Activated CD4-positive, alpha-beta memory T cell treated with anti-CD3 and anti-CD28 coated beads for 36 hours (primary cell): ENCODE measurements at regions not wholly inside any gene's neighbourhood (a gene's known extent, or its start where the extent isn't known, plus 50 kb on each side); places are given as distances from the start of the nearest gene placed in this dataset.

Experiments used
- CTCF ChIA-PET: fragments of 350-600 bp; sonication (Branson Sonifier 250); formaldehyde crosslinking; loops from one replicate; lab custom pipeline; 2021; ENCODE audit warnings: antibody characterized with exemption, inconsistent platforms; lab: Charles Lee
- POLR2A ChIA-PET: fragments of 350-600 bp; sonication (Branson Sonifier 250); formaldehyde crosslinking; loops from one replicate; lab custom pipeline; 2021; ENCODE audit warnings: antibody characterized with exemption; lab: Charles Lee
- DNase-seq: peaks from one replicate; pipeline ENCODE4 v3.0.0-alpha.2; 2020
- H3K27ac Mint-ChIP-seq: one replicate; pipeline ENCODE4 v1.8.0; 2021; ENCODE audit warnings: mixed read lengths
- H3K27me3 Mint-ChIP-seq: one replicate; pipeline ENCODE4 v1.8.0; 2021; ENCODE audit warnings: mixed read lengths
- H3K36me3 Mint-ChIP-seq: one replicate; pipeline ENCODE4 v1.8.0; 2021; ENCODE audit warnings: mixed read lengths
- H3K4me1 Mint-ChIP-seq: one replicate; pipeline ENCODE4 v1.8.0; 2021; ENCODE audit warnings: low read depth, mixed read lengths
- H3K4me3 Mint-ChIP-seq: one replicate; pipeline ENCODE4 v1.8.0; 2021; ENCODE audit warnings: mild to moderate bottlenecking, mixed read lengths
- H3K9me3 Mint-ChIP-seq: one replicate; pipeline ENCODE4 v1.8.0; 2021; ENCODE audit warnings: mixed read lengths
- intact Hi-C: fragments of 100-400 bp; cut with micrococcal nuclease; formaldehyde crosslinking; loops from one replicate; pipeline ENCODE4 v1.15.1; 2023

GRCh38 chr7:94295850-94296249, 98.8 kb upstream of the COL1A2 start:
- CTCF ChIA-PET, result no interaction called here

GRCh38 chr7:94296881-94297280, 97.8 kb upstream of the COL1A2 start:
- no peaks in the 10 kb centered on the region for H3K9me3 Mint-ChIP-seq
- DNase-seq, result no peak
- no peak overlapping the region for H3K4me3 Mint-ChIP-seq
- no peaks in the 10 kb centered on the region for H3K36me3 Mint-ChIP-seq
- no peak overlapping the region for H3K27ac Mint-ChIP-seq
- POLR2A ChIA-PET, result no interaction called here
- intact Hi-C loops, result no loop called here
- H3K4me1 Mint-ChIP-seq, result no peaks in the 10 kb centered on the region
- CTCF ChIA-PET, result no interaction called here
- no peaks in the 10 kb centered on the region for H3K27me3 Mint-ChIP-seq

More at GRCh38 chr7:94295850-94296249, 98.8 kb upstream of the COL1A2 start:
- no peaks in the 10 kb centered on the region for H3K4me1 Mint-ChIP-seq
- H3K4me3 Mint-ChIP-seq, result no peak overlapping the region
- no peak overlapping the region for H3K27ac Mint-ChIP-seq
- DNase-seq, result no peak
- POLR2A ChIA-PET, result no interaction called here
- no peaks in the 10 kb centered on the region for H3K36me3 Mint-ChIP-seq
- no peaks in the 10 kb centered on the region for H3K9me3 Mint-ChIP-seq
- intact Hi-C loops, result no loop called here
- H3K27me3 Mint-ChIP-seq, result no peaks in the 10 kb centered on the region

GRCh38 chr7:94297397-94297838, 97.3 kb upstream of the COL1A2 start:
- H3K27ac Mint-ChIP-seq, result no peak overlapping the region
- no peaks in the 10 kb centered on the region for H3K4me1 Mint-ChIP-seq
- H3K4me3 Mint-ChIP-seq, result no peak overlapping the region
- no peaks in the 10 kb centered on the region for H3K36me3 Mint-ChIP-seq
- ChIA-PET POLR2A (no interaction called here), CTCF (no interaction called here)
- H3K9me3 Mint-ChIP-seq, result no peaks in the 10 kb centered on the region
- no peaks in the 10 kb centered on the region for H3K27me3 Mint-ChIP-seq
- intact Hi-C loops, result no loop called here
- no peak for DNase-seq

- no peaks in the 10 kb centered on the region for H3K9me3 Mint-ChIP-seq
- H3K4me1 Mint-ChIP-seq, result no peaks in the 10 kb centered on the region
- intact Hi-C loops, result no loop called here
- no peaks in the 10 kb centered on the region for H3K36me3 Mint-ChIP-seq
- H3K4me3 Mint-ChIP-seq, result no peak overlapping the region
- POLR2A ChIA-PET, result no interaction called here
- CTCF ChIA-PET, result no interaction called here
- DNase-seq, result no peak
- no peak overlapping the region for H3K27ac Mint-ChIP-seq
- no peaks in the 10 kb centered on the region for H3K27me3 Mint-ChIP-seq
Observed at GRCh38 chr7:94298943-94299342, 95.8 kb upstream of the COL1A2 start.

- peaks cover 3% of the 10 kb centered on the region for H3K9me3 Mint-ChIP-seq
- CTCF ChIA-PET, result no interaction called here
- no peak overlapping the region for H3K27ac Mint-ChIP-seq
- H3K27me3 Mint-ChIP-seq, result no peaks in the 10 kb centered on the region
- no peaks in the 10 kb centered on the region for H3K4me1 Mint-ChIP-seq
- DNase-seq, result no peak
- no peak overlapping the region for H3K4me3 Mint-ChIP-seq
- POLR2A ChIA-PET, result no interaction called here
- no peaks in the 10 kb centered on the region for H3K36me3 Mint-ChIP-seq
- intact Hi-C loops, result no loop called here
Observed at GRCh38 chr7:94300176-94300835, 94.4 kb upstream of the COL1A2 start.

GRCh38 chr7:94301024-94301586, 93.6 kb upstream of the COL1A2 start:
- intact Hi-C loops, result no loop called here
- ChIA-PET POLR2A (no interaction called here), CTCF (no interaction called here)

GRCh38 chr7:94303118-94303517, 91.6 kb upstream of the COL1A2 start:
- ChIA-PET CTCF (no interaction called here), POLR2A (no interaction called here)
- intact Hi-C loops, result no loop called here

More at GRCh38 chr7:94301024-94301586, 93.6 kb upstream of the COL1A2 start:
- Mint-ChIP-seq H3K36me3 (no peaks in the 10 kb centered on the region), H3K27ac (no peak overlapping the region), H3K4me1 (no peaks in the 10 kb centered on the region), H3K27me3 (no peaks in the 10 kb centered on the region), H3K9me3 (peaks cover 3% of the 10 kb centered on the region), H3K4me3 (no peak overlapping the region)
- no peak for DNase-seq

GRCh38 chr7:94303695-94304094, 91.0 kb upstream of the COL1A2 start:
- Mint-ChIP-seq H3K36me3 (no peaks in the 10 kb centered on the region), H3K4me1 (no peaks in the 10 kb centered on the region), H3K4me3 (no peak overlapping the region), H3K27me3 (no peaks in the 10 kb centered on the region), H3K27ac (no peak overlapping the region), H3K9me3 (peaks cover 3% of the 10 kb centered on the region)
- ChIA-PET POLR2A (no interaction called here), CTCF (no interaction called here)
- intact Hi-C loops, result no loop called here
- no peak for DNase-seq

More at GRCh38 chr7:94303118-94303517, 91.6 kb upstream of the COL1A2 start:
- Mint-ChIP-seq H3K4me3 (no peak overlapping the region), H3K27ac (no peak overlapping the region), H3K9me3 (peaks cover 3% of the 10 kb centered on the region), H3K36me3 (no peaks in the 10 kb centered on the region), H3K4me1 (no peaks in the 10 kb centered on the region), H3K27me3 (no peaks in the 10 kb centered on the region)
- no peak for DNase-seq

- ChIA-PET CTCF (no interaction called here), POLR2A (no interaction called here)
- DNase-seq, result no peak
- intact Hi-C loops, result no loop called here
- Mint-ChIP-seq H3K4me1 (no peaks in the 10 kb centered on the region), H3K27ac (no peak overlapping the region), H3K27me3 (no peaks in the 10 kb centered on the region), H3K4me3 (no peak overlapping the region), H3K9me3 (peaks cover 3% of the 10 kb centered on the region), H3K36me3 (no peaks in the 10 kb centered on the region)
Observed at GRCh38 chr7:94304878-94305277, 89.8 kb upstream of the COL1A2 start.

- no peak for DNase-seq
- intact Hi-C loops, result no loop called here
- Mint-ChIP-seq H3K27me3 (no peaks in the 10 kb centered on the region), H3K4me3 (no peak overlapping the region), H3K36me3 (no peaks in the 10 kb centered on the region), H3K4me1 (no peaks in the 10 kb centered on the region), H3K27ac (no peak overlapping the region), H3K9me3 (peaks cover 3% of the 10 kb centered on the region)
- ChIA-PET CTCF (no interaction called here), POLR2A (no interaction called here)
Observed at GRCh38 chr7:94305836-94306235, 88.9 kb upstream of the COL1A2 start.

- ChIA-PET CTCF (no interaction called here), POLR2A (no interaction called here)
- Mint-ChIP-seq H3K36me3 (no peaks in the 10 kb centered on the region), H3K4me3 (no peak overlapping the region), H3K27ac (no peak overlapping the region), H3K9me3 (peaks cover 3% of the 10 kb centered on the region), H3K4me1 (no peaks in the 10 kb centered on the region), H3K27me3 (no peaks in the 10 kb centered on the region)
- intact Hi-C loops, result no loop called here
- DNase-seq, result no peak
Observed at GRCh38 chr7:94307399-94308048, 87.2 kb upstream of the COL1A2 start.

- no peaks in the 10 kb centered on the region for H3K36me3 Mint-ChIP-seq
- no peaks in the 10 kb centered on the region for H3K4me1 Mint-ChIP-seq
- no peak for DNase-seq
- POLR2A ChIA-PET, result no interaction called here
- no peak overlapping the region for H3K27ac Mint-ChIP-seq
- H3K4me3 Mint-ChIP-seq, result no peak overlapping the region
- CTCF ChIA-PET, result no interaction called here
- no peaks in the 10 kb centered on the region for H3K27me3 Mint-ChIP-seq
- no peaks in the 10 kb centered on the region for H3K9me3 Mint-ChIP-seq
- intact Hi-C loops, result no loop called here
Observed at GRCh38 chr7:94311515-94311914, 83.2 kb upstream of the COL1A2 start.

- H3K36me3 Mint-ChIP-seq, result no peaks in the 10 kb centered on the region
- no peak overlapping the region for H3K27ac Mint-ChIP-seq
- H3K4me3 Mint-ChIP-seq, result no peak overlapping the region
- ChIA-PET CTCF (no interaction called here), POLR2A (no interaction called here)
- H3K27me3 Mint-ChIP-seq, result no peaks in the 10 kb centered on the region
- intact Hi-C loops, result no loop called here
- H3K9me3 Mint-ChIP-seq, result no peaks in the 10 kb centered on the region
- DNase-seq, result no peak
- H3K4me1 Mint-ChIP-seq, result no peaks in the 10 kb centered on the region
Observed at GRCh38 chr7:94313926-94314325, 80.8 kb upstream of the COL1A2 start.
